HTR-8/SVneo (cell line): ENCODE measurements at regions not wholly inside any gene's neighbourhood (a gene's known extent, or its start where the extent isn't known, plus 50 kb on each side); places are given as distances from the start of the nearest gene placed in this dataset.
"Not testable (repeated sequence)": the region's sequence is repeated elsewhere in the genome, so short reads cannot be mapped to it uniquely, and the experiment has no call there.

Experiments
- DNase-seq: peaks from one replicate; pipeline ENCODE4 v3.0.0; 2011; ENCODE audit warnings: low spot score, mixed read lengths; ENCODE audit not compliant: insufficient read length
- FAIRE-seq: peaks from 2 replicates; lab custom pipeline; 2011; peaks lifted over from hg19 to GRCh38; lab: Jason Lieb, UNC

GRCh38 chr3:44106756-44107155 lies 134.9 kb upstream of the TOPAZ1 start:
- DNase-seq (no peak), FAIRE-seq (no peak)

- no peak for DNase-seq
- no peak for FAIRE-seq
These were observed 133.2 kb upstream of the TOPAZ1 start for GRCh38 chr3:44108481-44108880.

GRCh38 chr3:44109771-44110361 lies 131.8 kb upstream of the TOPAZ1 start:
- FAIRE-seq (no peak), DNase-seq (no peak)

GRCh38 chr3:44110648-44111047 lies 131.0 kb upstream of the TOPAZ1 start:
- FAIRE-seq: no peak
- DNase-seq: no peak

- DNase-seq (no peak), FAIRE-seq (no peak)
These were observed 130.2 kb upstream of the TOPAZ1 start for GRCh38 chr3:44111482-44111881.

- DNase-seq (peak; percentile 7), FAIRE-seq (no peak)
These were observed 127.5 kb upstream of the TOPAZ1 start for GRCh38 chr3:44114142-44114541.

- no peak for FAIRE-seq
- no peak for DNase-seq
These were observed 124.4 kb upstream of the TOPAZ1 start for GRCh38 chr3:44117239-44117638.

- FAIRE-seq: no peak
- DNase-seq: no peak
These were observed 124.0 kb upstream of the TOPAZ1 start for GRCh38 chr3:44117736-44118135.

- no peak for FAIRE-seq
- no peak for DNase-seq
These were observed 120.7 kb upstream of the TOPAZ1 start for GRCh38 chr3:44120721-44121582.

GRCh38 chr3:44125246-44125645 lies 116.4 kb upstream of the TOPAZ1 start:
- no peak for FAIRE-seq
- no peak for DNase-seq

- DNase-seq (no peak), FAIRE-seq (no peak)
These were observed 115.8 kb upstream of the TOPAZ1 start for GRCh38 chr3:44125882-44126281.

- no peak for FAIRE-seq
- no peak for DNase-seq
These were observed 113.5 kb upstream of the TOPAZ1 start for GRCh38 chr3:44128057-44128775.

- DNase-seq (no peak), FAIRE-seq (no peak)
These were observed 111.4 kb upstream of the TOPAZ1 start for GRCh38 chr3:44130249-44130648.

GRCh38 chr3:44132061-44132460 lies 109.6 kb upstream of the TOPAZ1 start:
- DNase-seq (no peak), FAIRE-seq (no peak)

GRCh38 chr3:44132593-44132992 lies 109.1 kb upstream of the TOPAZ1 start:
- DNase-seq (no peak), FAIRE-seq (no peak)

- no peak for FAIRE-seq
- DNase-seq: no peak
These were observed 105.3 kb upstream of the TOPAZ1 start for GRCh38 chr3:44136421-44136820.

GRCh38 chr3:44146073-44146472 lies 95.6 kb upstream of the TOPAZ1 start:
- DNase-seq: no peak
- FAIRE-seq: no peak

GRCh38 chr3:44159696-44160300 lies 81.9 kb upstream of the TOPAZ1 start:
- FAIRE-seq (no peak), DNase-seq (no peak)

GRCh38 chr3:44160818-44161217 lies 80.9 kb upstream of the TOPAZ1 start:
- FAIRE-seq: no peak
- no peak for DNase-seq

GRCh38 chr3:44171891-44172290 lies 69.8 kb upstream of the TOPAZ1 start:
- FAIRE-seq: no peak
- DNase-seq: no peak

GRCh38 chr3:44172701-44173100 lies 69.0 kb upstream of the TOPAZ1 start:
- not testable (repeated sequence) for FAIRE-seq, DNase-seq
